ENCODE measurements at regions not wholly inside any gene's neighbourhood (a gene's known extent, or its start where the extent isn't known, plus 50 kb on each side); places are given as distances from the start of the nearest gene placed in this dataset.

GRCh38 chr19:31096935-31097545 is 252.2 kb downstream of the TSHZ3 start:
- DNase-seq (ENCODE audit: low read depth), result no peak
- no peak for TF ChIP-seq CTCF (IDR thresholded peaks at IDR 0.05; ENCODE audit: control insufficient read depth, insufficient read depth, low read depth, low read length, missing control alignments)
- H3K4me3 ChIP-seq (ENCODE audit: control insufficient read depth, low read depth, low read length), result no peak overlapping the region

- H3K4me3 ChIP-seq (ENCODE audit: control insufficient read depth, low read depth, low read length), result no peak overlapping the region
- no peak for TF ChIP-seq CTCF (IDR thresholded peaks at IDR 0.05; ENCODE audit: control insufficient read depth, insufficient read depth, low read depth, low read length, missing control alignments)
- no peak for DNase-seq (ENCODE audit: low read depth)
Measured at GRCh38 chr19:31096062-31096830, 253.0 kb downstream of the TSHZ3 start.

GRCh38 chr19:31095100-31095804 is 254.0 kb downstream of the TSHZ3 start:
- H3K4me3 ChIP-seq (ENCODE audit: control insufficient read depth, low read depth, low read length), result no peak overlapping the region
- TF ChIP-seq CTCF (IDR thresholded peaks at IDR 0.05; ENCODE audit: control insufficient read depth, insufficient read depth, low read depth, low read length, missing control alignments), result no peak
- DNase-seq (ENCODE audit: low read depth), result no peak

- H3K4me3 ChIP-seq (ENCODE audit: control insufficient read depth, low read depth, low read length), result no peak overlapping the region
- no peak for TF ChIP-seq CTCF (IDR thresholded peaks at IDR 0.05; ENCODE audit: control insufficient read depth, insufficient read depth, low read depth, low read length, missing control alignments)
- no peak for DNase-seq (ENCODE audit: low read depth)
Measured at GRCh38 chr19:31092274-31092673, 257.0 kb downstream of the TSHZ3 start.

GRCh38 chr19:31089681-31090080 is 259.6 kb downstream of the TSHZ3 start:
- no peak overlapping the region for H3K4me3 ChIP-seq (ENCODE audit: control insufficient read depth, low read depth, low read length)
- no peak for DNase-seq (ENCODE audit: low read depth)
- TF ChIP-seq CTCF (IDR thresholded peaks at IDR 0.05; ENCODE audit: control insufficient read depth, insufficient read depth, low read depth, low read length, missing control alignments), result no peak

- H3K4me3 ChIP-seq (ENCODE audit: control insufficient read depth, low read depth, low read length), result no peak overlapping the region
- DNase-seq (ENCODE audit: low read depth), result no peak
- no peak for TF ChIP-seq CTCF (IDR thresholded peaks at IDR 0.05; ENCODE audit: control insufficient read depth, insufficient read depth, low read depth, low read length, missing control alignments)
Measured at GRCh38 chr19:31085125-31085524, 264.1 kb downstream of the TSHZ3 start.
